Activated CD4-positive, alpha-beta T cell treated with anti-CD3 and anti-CD28 coated beads for 24 hours (primary cell): ENCODE measurements at regions not wholly inside any gene's neighbourhood (a gene's known extent, or its start where the extent isn't known, plus 50 kb on each side); places are given as distances from the start of the nearest gene placed in this dataset.

Experiments used
- DNase-seq, 2 donors: peaks; one replicate each; pipeline ENCODE4 v3.0.0-alpha.2; 2020; ENCODE audit warnings: low read depth in 2 of 2

DNA sequence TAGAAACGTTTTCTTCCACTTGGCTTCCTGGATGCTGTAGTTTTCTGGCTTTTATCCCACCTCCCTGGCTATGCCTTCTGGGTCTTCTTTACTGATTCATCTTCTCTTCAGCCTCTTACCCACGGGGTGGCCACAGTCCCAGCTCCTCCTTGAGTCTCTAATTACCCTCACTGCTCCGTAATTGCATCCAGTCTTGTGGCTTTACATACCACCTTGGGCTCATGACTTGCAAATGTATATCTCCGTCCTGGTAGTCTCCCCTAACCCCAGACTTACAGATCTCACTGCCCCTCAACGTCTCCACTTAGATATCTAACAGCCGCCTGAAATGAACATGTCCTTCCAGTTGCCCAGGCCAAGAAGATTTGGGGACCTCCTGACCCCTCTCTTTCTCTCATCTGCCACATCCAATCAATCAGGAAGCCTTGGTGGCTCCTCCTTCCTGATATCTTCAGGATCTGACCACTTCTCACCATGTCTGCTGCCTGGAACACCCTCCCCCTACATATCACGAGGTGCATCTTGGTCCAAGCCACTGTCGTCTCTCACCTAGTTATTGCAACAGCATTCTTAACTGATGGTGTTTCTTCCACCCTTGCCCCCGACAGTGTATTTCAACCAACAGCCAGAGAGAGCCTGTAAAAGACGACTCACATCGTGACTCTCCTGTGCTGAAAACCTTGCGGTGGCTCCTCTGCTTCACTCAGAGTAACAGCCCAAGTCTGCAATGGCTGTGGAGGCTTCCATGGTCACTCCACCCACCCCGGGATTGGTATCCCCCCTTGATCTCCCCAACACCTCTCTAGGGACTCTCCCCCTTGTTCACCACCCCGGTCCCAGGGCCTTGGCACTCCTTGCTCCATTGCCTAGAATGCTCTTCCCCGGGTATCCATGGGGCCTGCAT is 219.0 kb upstream of the POU3F1 start:
- no peak for DNase-seq

DNA sequence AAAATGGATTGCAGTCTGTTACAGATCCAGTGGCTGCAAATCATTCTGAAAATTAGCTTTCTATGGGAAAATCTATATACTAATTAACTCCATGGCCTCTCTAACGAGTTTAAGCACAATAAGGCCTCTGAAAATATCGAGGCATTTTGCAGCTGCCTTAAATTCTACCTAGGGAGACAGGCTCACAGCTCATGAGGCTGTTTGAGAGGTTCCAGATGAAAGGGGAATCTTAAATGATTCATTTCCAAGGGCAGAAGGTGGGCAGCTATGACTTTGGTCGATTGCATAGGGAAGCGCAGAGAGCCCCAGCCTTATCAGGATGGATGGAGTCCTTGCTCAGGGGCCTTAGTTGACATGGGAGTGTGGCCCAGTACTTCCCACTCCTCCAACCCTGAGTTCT is 216.8 kb upstream of the POU3F1 start:
- no peak for DNase-seq

DNA sequence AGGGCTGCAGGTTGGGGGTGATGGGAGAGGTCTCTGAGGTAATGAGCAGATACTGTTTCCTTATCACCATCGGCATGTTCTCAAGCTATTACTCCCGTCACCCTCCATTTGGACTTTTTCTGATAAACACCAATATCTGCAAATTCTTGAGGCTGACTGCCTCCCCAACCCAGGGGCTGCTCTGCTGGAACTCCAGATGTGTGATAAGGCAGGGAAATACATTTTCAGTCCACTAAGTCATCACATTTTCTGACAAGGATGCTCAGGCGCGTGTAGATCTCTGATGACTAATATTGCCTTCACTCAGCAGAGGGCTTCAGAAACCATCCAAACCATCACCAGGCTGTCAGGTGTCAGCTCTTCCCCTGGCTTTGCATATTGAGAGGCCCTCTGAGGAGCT is 215.0 kb upstream of the POU3F1 start:
- no peak for DNase-seq

DNA sequence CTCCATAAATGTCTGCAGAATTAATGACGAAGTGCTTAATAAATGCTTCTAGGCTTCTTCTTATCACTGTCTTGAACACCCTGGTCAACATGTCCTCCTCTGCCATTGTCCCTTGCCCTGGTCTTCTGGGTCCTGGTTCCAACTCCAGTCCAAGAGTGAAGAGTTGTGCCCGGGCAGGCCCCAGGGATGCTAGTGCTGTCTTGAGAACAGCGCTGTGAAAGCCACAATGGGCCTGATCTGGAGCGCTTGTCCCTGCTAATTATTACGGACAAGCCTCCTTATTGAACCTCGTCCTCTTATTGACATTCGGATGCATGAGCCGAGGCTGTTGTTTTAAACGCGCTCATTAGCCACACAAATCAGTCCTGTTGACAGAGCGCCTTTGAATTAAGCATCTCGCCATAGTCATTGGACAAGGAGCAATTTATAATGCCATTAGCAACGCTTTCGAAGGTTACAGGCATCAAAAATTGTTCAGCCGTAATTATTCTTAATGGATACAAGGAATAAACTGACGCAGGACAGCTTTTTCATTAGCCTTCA is 211.6 kb upstream of the POU3F1 start:
- DNase-seq, result no peak

DNA sequence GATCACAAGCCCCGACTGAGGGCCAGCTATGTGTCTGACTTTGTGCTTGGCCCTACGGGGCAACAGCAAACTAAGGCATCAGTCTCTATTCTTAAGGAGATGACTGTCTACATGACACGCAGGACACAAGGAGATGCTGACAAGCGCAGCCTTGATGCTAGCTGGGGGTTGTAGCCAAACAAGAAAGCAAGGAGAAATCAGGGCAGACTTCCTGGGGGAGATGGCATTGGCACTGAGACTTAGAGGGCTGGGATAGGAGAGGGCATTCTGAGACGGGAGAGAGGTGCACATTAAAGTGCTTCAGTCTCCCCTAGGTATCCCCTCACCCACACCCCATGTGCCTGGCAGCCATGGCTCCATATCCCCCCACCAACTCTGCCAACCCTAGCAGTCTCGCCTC is 210.8 kb upstream of the POU3F1 start:
- DNase-seq, result no peak

DNA sequence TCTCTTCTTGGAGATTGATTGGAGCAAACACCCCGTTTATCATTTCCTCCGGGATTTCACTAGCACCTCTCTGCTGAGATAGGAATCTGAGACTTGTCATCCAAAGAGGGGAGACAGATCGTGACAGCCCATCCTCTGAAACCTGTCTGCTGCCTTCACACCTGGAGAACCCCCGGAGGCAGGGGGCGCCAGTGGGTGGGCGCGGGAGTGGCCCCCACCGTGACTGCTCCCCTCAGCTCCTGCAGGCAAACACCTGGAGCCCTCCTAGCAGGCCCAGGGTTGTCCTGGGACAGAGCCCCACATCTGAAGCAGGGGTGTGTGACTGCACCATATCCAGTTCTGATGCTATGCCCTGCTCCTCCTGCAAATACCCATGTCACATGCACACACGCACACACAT is 209.5 kb upstream of the POU3F1 start:
- DNase-seq, result no peak

DNA sequence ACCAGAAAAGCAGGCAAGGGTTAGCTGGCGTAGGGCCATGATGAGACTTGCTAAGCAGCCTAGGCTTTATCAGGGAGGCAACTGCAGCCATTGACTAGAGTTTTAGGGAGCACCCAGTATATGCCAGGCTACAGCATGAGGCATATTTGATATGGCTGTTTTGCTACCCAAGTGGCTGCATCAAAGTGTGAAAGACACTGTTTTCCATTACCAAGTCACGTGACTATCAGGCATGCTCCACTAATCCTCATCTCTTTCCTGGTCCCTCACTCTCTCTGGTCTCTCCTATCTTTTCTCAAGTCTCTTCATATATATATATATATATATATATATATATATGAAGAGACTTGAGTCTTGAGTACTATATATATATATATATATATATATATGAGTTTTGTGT is 206.7 kb upstream of the POU3F1 start:
- no peak for DNase-seq

DNA sequence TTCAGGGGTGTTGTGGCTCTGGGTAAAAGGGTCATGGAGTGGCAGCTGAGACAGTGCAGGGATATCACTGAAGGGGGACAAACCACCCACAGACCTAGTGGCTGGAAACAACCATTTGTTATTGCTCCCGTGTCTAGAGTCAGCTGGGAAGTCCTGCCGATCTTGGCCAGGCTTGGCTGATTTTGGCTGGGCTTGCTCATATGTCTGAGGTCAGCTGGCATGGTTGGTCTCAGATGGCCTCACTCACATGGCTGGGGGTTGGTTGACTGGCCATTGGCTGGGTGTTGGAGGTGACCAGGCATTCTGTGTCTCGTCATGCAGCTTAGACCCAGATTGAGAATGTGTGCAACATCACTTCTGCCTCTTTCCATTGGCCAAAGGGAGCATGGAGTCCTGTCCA is 203.8 kb upstream of the POU3F1 start:
- no peak for DNase-seq

DNA sequence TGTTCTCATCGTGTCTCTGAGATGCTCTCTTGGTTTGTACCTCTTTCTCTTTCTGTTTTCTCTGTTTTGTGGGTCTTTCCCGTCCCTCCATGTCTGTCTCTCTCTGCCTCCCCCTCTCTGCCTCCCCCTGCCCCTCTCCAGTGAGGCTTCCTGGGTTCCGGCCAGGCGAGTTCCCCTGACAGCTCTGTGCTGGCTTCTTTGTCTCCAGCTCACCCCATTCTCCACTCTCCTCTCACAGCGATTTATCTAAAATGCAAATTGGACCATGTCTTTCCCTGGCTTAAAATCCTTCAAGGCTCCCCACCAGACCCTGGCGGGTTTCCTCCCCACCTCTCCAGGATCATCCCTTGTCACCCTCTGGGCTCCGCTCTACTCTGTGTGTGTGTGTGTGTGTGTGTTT is 202.4 kb upstream of the POU3F1 start:
- no peak for DNase-seq

DNA sequence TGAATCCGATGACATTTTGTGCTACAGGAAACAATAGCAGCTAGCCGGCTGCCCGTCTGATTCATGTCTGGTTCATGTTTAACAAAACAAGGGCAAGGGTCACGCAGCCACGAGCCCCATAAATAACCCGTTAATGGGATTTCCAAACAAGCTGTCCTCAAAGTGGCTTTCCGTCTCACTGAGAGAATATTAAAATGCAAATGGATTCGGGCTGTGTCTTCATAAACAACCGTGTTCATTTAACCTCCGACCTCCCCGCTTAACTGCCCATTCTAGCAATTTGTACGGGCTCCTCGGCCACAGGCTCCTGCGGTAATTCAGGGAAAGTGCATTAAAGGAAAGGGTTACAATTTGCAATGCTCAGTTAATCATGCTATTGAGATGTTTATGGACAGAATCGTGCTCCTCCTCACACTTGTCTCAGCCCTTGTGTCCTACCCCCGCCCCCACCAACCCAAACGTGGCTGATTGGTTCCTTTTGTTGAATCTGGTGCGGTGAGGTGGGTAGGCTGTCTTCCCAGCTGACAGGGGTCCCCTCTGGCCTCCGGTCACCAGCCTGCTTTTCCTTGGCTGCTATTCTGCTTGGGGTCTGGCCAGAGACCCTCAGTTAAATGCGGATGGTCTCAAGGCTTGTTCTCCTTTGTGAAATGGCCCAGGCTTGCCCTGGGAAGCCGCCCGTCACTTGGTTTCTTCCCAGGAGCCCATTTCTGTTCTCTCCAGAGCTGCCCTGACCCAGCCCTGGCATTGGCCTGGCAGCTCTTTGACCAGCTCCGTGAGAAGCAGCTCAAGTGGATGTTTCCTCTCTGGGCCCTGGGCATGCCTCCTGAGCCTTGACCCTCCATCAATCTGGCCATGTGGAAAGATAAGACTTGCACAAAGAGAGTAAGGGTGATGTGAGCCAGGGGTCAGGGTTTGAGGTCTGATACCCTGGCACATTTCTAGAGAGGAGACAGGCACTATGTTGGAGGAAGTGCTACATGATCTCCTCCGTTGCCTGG is 200.7 kb upstream of the POU3F1 start:
- DNase-seq, result no peak

DNA sequence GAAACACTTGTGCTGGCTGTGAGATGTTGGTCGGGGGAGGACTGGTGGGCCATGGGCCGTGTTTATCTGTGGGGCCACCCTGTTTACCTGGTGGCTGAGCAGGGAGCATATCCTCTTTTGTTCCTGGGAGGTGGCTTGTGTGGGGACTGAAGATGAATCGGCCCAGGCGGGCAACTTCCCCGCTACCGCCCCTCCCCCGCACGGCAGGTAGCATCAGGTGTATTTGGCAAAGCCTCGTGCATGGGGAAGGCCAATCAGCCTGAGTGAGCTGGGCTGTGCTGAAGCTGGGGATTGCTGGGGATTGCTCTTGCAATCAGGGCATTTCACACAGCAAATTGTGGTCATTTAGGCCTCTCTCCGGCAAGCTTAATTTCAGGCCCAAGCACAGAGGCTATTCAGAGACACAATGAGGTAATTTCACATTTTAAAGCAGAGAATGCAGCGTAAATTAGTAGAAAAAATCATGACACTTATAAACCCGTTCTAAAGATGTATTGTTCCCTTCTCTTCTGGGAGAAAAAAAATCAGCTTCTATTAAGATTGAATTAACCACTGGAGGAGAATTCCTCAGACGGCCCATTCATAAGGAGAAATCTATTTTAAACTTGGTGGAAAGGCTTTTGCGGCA is 197.7 kb upstream of the POU3F1 start:
- no peak for DNase-seq

DNA sequence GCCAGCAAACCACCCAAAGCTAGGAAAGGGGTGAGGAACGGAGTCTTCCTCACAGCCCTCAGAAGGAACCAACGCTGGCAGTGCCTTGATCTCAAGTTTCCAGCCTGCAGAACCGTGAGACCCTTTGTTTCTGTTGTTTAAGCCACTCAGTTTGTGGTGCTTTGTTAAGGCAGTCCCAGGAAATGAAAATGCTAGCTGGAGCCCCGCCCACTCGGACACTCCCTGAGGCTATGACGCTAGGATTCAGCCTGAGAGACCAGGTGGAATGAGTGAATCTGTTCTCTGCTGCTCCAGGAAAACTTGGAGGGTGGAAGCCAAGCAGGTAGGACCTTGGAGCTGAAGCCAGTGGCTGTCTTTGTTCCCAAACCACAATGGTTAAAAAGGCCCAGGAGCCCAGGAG is 196.5 kb upstream of the POU3F1 start:
- no peak for DNase-seq

DNA sequence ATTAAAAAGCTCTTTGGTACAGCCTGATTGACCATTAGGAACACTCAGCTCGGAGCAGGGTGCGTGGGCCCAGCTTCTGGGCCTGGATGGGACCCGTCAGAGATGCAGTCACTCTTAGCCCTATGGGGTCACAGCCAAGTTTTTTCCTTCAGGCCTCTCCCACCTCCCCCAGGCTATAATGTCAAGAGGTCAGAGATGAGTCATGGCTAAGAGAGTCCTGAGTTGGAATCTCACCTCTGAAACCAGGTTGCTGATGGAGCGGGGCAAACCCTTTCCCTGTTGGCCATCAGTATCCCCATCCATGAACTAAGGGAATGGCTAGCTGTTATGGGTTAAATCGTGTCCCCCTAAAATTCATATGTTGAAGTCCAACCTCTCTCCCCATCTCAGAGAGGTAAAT is 195.9 kb upstream of the POU3F1 start:
- DNase-seq, result no peak

DNA sequence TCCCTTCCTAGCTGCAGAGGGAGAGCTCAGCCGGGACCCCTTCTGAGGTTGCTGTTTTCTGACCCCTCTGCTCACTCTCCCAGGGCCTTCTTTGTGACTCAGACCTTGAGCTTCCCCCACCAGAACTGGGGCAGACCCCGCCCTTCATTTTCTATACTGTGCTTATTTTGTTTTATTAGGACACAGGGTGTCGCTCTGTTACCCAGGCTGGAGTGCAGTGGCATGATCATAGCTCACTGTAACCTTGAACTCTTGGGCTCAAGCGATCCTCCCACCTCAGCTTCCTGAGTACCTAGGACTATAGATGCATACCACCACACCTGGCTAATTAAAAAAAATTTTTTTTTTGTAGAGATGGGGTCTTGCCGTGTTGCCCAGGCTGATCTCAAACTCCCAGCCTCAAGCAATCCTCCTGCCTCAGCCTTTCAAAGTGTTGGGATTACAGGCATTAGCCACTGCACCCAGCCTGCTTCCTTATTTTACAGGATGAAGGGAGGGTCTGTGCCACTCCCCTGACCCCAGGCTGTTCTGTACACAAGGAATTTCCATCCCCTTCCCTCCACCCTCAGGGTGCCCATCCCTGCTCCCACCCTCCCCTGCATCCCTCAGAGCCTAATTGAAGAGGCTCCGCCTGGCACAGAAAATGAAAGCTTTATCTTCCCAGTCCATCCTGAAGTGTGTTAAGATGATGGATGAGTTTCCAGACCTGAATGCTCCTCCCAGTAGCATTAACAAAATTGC is 195.2 kb upstream of the POU3F1 start:
- DNase-seq, result no peak

DNA sequence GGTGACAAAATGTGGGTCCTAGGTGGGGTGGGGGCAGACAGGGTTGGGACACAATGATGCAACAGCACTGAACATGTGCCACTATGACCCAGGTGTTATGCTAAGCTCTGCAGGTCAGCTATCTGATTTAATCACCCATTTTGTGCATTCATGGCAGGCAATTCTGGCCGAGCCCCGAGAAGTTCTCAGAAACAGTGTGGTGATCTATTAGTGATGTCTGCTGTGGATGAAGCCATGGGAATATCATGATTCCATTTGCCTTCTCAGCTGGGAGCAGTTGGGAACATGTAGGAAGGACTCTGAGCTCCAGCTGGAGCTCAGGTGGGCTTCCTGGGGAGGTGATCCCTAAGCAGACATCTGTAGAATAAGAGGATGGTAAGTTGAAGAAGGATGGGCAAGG is 194.0 kb upstream of the POU3F1 start:
- DNase-seq, result no peak

DNA sequence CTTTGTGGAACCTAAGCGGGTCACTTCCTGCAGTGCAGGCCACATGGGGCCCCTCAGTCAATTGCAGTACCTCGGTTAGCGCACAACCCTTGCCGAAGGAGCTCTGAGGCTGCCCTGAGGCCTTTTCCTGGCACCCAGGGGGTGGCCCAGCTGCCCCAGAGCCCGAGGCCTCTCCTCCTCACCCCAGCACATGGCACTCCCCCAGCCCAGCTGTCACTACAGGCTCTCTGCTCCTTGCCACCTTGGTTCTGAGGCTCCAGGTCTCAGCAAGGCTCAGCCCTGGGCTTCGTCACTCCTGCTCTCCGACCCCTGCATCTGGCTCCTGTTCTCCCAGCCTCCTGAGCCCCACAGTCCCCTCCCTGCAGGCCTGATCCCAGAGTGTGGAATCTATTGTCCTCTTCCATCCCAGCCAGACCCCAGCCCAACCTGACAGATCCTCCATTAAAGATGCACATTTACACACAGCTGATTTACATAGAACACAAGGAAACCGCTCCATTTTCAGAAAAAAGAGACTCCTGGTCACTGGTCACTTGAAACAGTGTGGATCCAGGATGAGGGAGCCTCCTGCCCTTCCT is 192.8 kb upstream of the POU3F1 start:
- no peak for DNase-seq

DNA sequence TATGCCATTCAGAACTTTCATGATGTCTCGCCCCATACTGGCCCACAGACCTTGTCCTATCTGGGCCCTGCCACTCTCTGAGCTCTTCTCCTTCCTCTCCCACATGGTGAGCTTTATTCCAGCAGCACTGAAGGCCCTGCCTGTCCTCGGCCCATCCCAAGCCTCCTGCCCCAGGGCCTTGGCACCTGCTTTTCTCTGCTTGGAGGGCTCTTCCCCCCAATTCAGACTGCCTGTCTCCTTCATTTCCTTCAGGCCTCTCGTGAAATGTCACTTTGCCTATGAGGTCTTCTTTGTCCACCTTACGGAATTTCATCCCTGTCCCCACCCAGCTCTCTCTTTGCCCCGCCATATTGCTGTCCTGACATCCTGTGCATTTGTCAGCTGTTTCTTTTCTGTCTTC is 191.7 kb upstream of the POU3F1 start:
- DNase-seq, result no peak

DNA sequence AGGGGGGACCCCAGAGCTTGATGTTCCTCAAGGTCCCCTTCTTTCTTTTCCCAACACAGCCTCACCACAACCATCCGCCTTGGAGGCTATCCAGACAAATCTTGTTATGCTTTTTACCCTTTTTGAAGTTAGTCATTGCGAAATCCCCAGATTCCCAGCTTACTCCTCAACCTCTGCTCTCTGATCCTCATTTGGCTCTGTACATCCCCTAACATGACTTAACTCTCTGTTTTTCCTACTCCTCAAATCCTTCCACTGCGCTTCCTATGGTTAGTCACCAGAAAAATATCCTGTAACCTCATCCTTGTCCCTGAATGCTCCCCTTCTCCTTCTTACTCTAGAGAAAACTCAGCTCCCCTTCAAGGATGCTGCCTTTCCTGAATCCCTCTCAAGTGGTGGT is 189.1 kb upstream of the POU3F1 start:
- no peak for DNase-seq

DNA sequence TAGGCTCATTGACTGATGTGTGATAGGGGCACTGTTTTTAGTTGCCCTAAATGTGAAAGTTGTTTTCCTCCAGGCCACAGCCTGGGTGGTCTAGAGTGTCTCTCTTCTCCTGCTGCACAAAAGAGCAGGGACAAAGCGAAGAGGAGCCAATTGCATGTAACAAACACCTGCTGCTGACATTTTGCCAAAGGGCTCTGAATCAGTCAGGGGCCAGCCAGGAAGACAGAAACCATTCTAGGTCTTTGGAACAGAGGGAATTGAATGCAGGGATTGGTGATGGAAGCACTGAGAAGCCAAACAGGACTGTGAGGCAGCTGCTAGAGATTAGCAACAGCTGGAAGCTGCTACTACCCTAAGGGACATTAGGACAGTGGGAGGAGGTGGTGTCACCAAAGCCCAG is 185.3 kb upstream of the POU3F1 start:
- DNase-seq, result no peak

DNA sequence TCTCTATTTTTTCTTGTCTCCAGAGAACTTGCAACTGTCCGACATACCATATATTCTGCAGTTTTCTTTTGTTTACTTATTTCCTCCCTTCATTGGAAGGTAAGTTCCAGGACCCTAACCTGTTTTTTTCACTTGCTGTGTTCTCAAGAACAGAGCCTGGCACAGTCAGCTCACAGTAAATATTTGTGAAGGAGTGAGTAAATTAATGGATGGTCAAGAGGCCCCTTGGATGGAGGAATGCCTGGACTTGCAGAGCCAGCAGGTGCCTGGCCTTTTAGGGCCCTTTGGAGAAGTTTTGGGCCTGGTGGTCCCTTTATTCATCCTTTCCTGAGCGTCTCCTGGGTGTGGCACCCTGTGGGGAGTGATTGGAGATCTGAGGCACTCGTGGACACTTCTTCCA is 182.1 kb upstream of the POU3F1 start:
- DNase-seq, result no peak

DNA sequence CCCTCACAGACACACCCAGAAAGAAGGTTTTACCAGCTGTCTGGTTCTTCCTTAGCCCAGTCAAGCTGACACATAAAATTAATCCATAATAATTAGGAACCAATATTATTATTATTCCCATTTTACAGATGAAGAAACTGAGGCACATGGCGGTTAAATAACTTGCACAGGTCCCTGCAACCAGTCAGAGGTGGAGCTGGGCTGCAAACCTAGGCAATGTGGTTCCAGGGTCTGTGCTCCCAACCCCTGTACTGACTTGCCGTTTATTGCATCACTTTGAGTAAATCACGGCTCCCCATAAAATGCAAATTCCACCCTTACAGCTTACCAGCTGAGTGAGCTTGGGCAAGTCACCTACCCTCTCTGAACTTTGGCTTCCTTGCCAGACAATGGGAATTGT is 179.2 kb upstream of the POU3F1 start:
- DNase-seq, result no peak
